ENCODE measurements at regions not wholly inside any gene's neighbourhood (a gene's known extent, or its start where the extent isn't known, plus 50 kb on each side); places are given as distances from the start of the nearest gene placed in this dataset.

DNA sequence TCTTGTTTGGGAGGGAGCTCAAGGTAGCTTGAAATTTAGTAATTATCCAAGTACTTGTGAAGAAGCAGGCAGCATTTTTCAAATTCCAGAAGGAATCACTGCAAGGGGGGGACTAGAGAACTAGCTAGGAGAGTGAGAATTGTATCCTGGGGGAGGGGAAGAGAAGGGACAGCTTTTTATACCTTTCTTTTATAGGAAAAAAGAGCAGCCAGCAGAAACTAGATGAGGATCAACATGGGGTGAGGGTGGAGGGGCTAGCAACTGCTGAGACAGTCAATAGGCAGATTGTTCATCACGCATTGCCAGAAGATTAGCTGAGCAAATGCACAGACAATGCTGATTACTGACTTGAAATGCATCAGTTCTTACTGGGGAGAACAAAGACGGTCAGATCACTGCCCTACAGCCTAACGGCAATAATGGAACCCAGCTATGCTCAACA, 514.3 kb upstream of the CITED2 start:
- TF ChIP-seq CTCF (IDR thresholded peaks at IDR 0.05) (no peak), POLR2A (IDR thresholded peaks at IDR 0.05) (no peak)
